Fibroblast of villous mesenchyme (primary cell): ENCODE measurements at regions not wholly inside any gene's neighbourhood (a gene's known extent, or its start where the extent isn't known, plus 50 kb on each side); places are given as distances from the start of the nearest gene placed in this dataset.
"Not testable (repeated sequence)": the region's sequence is repeated elsewhere in the genome, so short reads cannot be mapped to it uniquely, and the experiment has no call there.

Experiments used
- DNase-seq: peaks from one replicate; pipeline ENCODE4 v3.0.0-alpha.2; 2010; ENCODE audit warnings: low read depth
- H3K4me3 ChIP-seq: 2 replicates; pipeline ENCODE4 v1.5.1; 2011; ENCODE audit warnings: low read depth, mild to moderate bottlenecking, low read length
- CTCF ChIP-seq: IDR thresholded peaks from 2 replicates; pipeline ENCODE4 v1.5.1; 2012; ENCODE audit warnings: low read depth, mild to moderate bottlenecking, low read length; ENCODE audit not compliant: insufficient read depth

- H3K4me3 ChIP-seq = no peak overlapping the region
- no peak for TF ChIP-seq CTCF
- DNase-seq = peak; percentile 34
These were observed 72.9 kb upstream of the EEF1E1 start for GRCh38 chr6:8175046-8175777.

DNA sequence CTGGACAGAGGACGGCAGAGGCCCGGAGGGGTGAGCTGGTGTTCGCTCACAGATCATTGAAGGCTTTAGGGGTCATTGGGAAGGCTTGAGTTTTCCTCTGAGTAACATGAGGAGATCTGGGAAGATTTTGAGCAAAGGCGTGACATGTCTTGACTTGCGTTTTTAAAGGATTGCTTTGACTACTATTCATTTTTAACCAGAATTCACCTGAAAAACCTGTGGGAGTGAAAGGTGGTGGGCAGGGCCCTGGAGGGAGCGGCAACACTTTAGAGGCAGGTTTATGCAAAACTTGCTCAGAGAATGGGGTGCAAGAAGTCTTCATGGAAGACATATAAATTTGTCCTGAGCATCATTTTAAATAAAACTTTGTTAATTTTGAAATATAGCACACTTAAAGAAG is 72.2 kb upstream of the EEF1E1 start:
- no peak for TF ChIP-seq CTCF
- H3K4me3 ChIP-seq = no peak overlapping the region
- DNase-seq = no peak

- no peak for TF ChIP-seq CTCF
- no peak for DNase-seq
These were observed 70.2 kb upstream of the EEF1E1 start for GRCh38 chr6:8172530-8172929.

DNA sequence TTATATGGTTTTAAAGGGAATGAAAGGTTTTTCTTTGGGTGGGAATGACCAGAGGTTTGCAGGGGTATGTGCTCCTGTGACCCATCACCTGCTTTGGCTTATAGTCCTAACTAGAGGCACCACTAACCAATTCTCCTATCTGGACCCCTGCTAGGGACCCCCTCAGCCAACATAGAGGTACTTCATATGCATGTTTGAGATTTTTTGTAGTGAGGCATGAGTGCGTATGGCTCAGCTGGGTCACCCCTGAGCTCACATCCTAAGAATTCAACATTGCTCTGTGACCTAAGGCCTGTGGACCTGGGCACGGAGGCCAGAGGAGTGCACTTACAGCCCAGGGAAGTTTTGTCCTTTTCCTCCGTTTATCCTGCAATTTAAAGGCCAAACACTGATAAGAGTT is 68.4 kb upstream of the EEF1E1 start:
- H3K4me3 ChIP-seq = no peak overlapping the region
- DNase-seq = no peak
- TF ChIP-seq CTCF = no peak

More at GRCh38 chr6:8172530-8172929, 70.2 kb upstream of the EEF1E1 start:
- H3K4me3 ChIP-seq = no peak overlapping the region

GRCh38 chr6:8170245-8170644 is 67.9 kb upstream of the EEF1E1 start:
- no peak for TF ChIP-seq CTCF
- H3K4me3 ChIP-seq = no peak overlapping the region
- no peak for DNase-seq

DNA sequence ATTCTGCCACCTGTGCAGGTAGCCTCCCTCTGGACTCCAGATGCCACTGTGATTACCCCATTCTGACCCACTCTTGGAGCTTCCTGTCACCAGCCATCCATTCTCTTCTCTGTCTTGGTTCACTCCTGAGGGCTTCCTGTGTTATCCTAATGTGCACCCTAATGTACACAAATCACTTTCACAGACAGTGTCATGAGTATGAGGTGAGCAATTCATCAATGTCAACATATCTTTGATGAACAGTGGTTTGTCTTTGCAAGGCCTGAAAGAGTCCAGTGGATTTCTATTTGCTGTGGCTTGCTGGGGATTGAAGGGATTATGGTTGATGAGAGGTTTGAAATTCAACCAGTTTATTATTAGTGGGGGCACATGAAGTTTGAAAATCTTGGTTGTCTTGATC is 63.8 kb upstream of the EEF1E1 start:
- DNase-seq = no peak
- TF ChIP-seq CTCF = no peak
- no peak overlapping the region for H3K4me3 ChIP-seq

DNA sequence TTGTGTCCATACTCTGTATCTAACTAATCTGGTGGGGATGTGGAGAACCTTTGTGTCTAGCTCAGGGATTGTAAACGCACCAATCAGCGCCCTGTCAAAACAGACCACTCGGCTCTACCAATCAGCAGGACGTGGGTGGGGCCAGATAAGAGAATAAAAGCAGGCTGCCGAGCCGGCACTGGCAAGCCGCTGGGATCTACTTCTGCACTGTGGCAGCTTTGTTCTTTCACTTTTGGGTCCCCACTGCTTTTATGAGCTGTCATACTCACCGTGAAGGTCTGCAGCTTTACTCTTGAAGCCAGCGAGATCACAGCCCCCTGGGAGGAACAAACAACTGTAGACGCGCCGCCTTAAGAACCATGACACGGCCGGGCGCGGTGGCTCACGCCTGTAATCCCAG is 62.7 kb upstream of the EEF1E1 start:
- H3K4me3 ChIP-seq, DNase-seq: not testable (repeated sequence)

- H3K4me3 ChIP-seq, DNase-seq: not testable (repeated sequence)
These were observed 61.9 kb upstream of the EEF1E1 start for GRCh38 chr6:8164281-8164680.
